Endothelial cell of umbilical vein (primary cell): ENCODE measurements at regions not wholly inside any gene's neighbourhood (a gene's known extent, or its start where the extent isn't known, plus 50 kb on each side); places are given as distances from the start of the nearest gene placed in this dataset.

Experiments used
- BruUV-seq: library from RNA; stranded (reverse); fragments of 400-500 nt; replicated peaks from 2 replicates; lab custom pipeline; 2021; lab: Mats Ljungman, UMichigan
- CTCF ChIA-PET: fragments of 300-600, 350-600 bp; sonication (Branson Sonifier 250); formaldehyde crosslinking; loops from one replicate; lab custom pipeline; 2021; ENCODE audit warnings: antibody characterized with exemption, inconsistent platforms; lab: Charles Lee
- POLR2A ChIA-PET: fragments of 300-600, 350-600 bp; sonication (Branson Sonifier 250); formaldehyde crosslinking; loops from one replicate; lab custom pipeline; 2021; ENCODE audit warnings: antibody characterized with exemption, inconsistent platforms; lab: Charles Lee
- DNase-seq: peaks from one replicate; pipeline ENCODE4 v3.0.0-alpha.2; 2011; ENCODE audit warnings: low read depth, low spot score
- FAIRE-seq: peaks from 2 replicates; lab custom pipeline; 2011; peaks lifted over from hg19 to GRCh38; lab: Jason Lieb, UNC
- H2AFZ ChIP-seq: 2 replicates; pipeline ENCODE4 v1.6.0; 2012; ENCODE audit warnings: low read depth, low read length, control low read depth, inconsistent platforms
- H3K27ac ChIP-seq: 2 replicates; pipeline ENCODE4 v1.5.1; 2011; ENCODE audit warnings: low read depth, mild to moderate bottlenecking, control low read depth, low read length, moderate library complexity; ENCODE audit not compliant: insufficient read depth
- H3K27me3 ChIP-seq, 2 experiments: 2 replicates each; pipeline versions ENCODE4 v1.6.0 to v1.6.1; 2011; ENCODE audit warnings: low read length in 2 of 2, mixed read lengths in 1 of 2; ENCODE audit not compliant: control insufficient read depth in 2 of 2, insufficient read depth in 2 of 2
- H3K36me3 ChIP-seq, 2 experiments: 2 replicates in 1 of 2; 3 replicates in 1 of 2; pipeline ENCODE4 v1.5.1; 2011; ENCODE audit warnings: low read length in 2 of 2, mild to moderate bottlenecking in 1 of 2, moderate library complexity in 1 of 2; ENCODE audit not compliant: control insufficient read depth in 2 of 2, insufficient read depth in 2 of 2; ENCODE audit errors: extremely low read depth in 1 of 2
- H3K4me1 ChIP-seq: 3 replicates; pipeline ENCODE4 v1.5.1; 2011; ENCODE audit warnings: mild to moderate bottlenecking, low read length; ENCODE audit not compliant: control insufficient read depth, insufficient read depth; ENCODE audit errors: extremely low read depth
- H3K4me2 ChIP-seq: 2 replicates; pipeline ENCODE4 v1.6.1; 2011; ENCODE audit warnings: low read length, control low read depth, mixed read lengths; ENCODE audit not compliant: insufficient read depth
- H3K4me3 ChIP-seq, 3 experiments: fragments of 200-600 bp in 1 of 3; sonication (generic), shearing (Covaris generic) in 1 of 3; replicated peaks in 1 of 3; 2 replicates each; pipeline ENCODE4 v1.5.1; 2011 to 2016; ENCODE audit warnings: control low read depth in 3 of 3, low read length in 3 of 3, mild to moderate bottlenecking in 2 of 3, inconsistent platforms in 1 of 3, low read depth in 1 of 3, moderate library complexity in 1 of 3; ENCODE audit not compliant: insufficient read depth in 1 of 3
- H3K79me2 ChIP-seq: 2 replicates; pipeline ENCODE4 v1.6.0; 2012; ENCODE audit warnings: low read length, inconsistent platforms; ENCODE audit not compliant: control insufficient read depth, insufficient read depth
- H3K9ac ChIP-seq: replicated peaks from 2 replicates; pipeline ENCODE3; 2011; ENCODE audit warnings: low read length, control low read depth; ENCODE audit not compliant: insufficient read depth; ENCODE audit errors: extremely low read depth
- H3K9me1 ChIP-seq: replicated peaks from 3 replicates; pipeline ENCODE4 v1.6.0; 2011; ENCODE audit warnings: mild to moderate bottlenecking, low read length; ENCODE audit not compliant: control insufficient read depth, insufficient read depth; ENCODE audit errors: extremely low read depth
- H3K9me3 ChIP-seq: replicated peaks from 2 replicates; pipeline ENCODE4 v1.5.1; 2012; ENCODE audit warnings: low read length, inconsistent platforms; ENCODE audit not compliant: control insufficient read depth, insufficient read depth
- H4K20me1 ChIP-seq: replicated peaks from 2 replicates; pipeline ENCODE3; 2011; ENCODE audit warnings: mild to moderate bottlenecking, low read length; ENCODE audit not compliant: control insufficient read depth, insufficient read depth; ENCODE audit errors: extremely low read depth
- CTCF ChIP-seq, 2 donors: IDR thresholded peaks; 1 replicate in 1 of 2; 2 replicates in 1 of 2; pipeline ENCODE4 v1.5.1; 2011; ENCODE audit warnings: low read length in 2 of 2, mild to moderate bottlenecking in 2 of 2, moderate library complexity in 2 of 2, control low read depth in 1 of 2, inconsistent platforms in 1 of 2, low read depth in 1 of 2; ENCODE audit not compliant: insufficient read depth in 1 of 2; ENCODE audit errors: extremely low read depth in 1 of 2
- EZH2 ChIP-seq: IDR thresholded peaks from 2 replicates; pipeline ENCODE4 v1.6.1; 2012; ENCODE audit warnings: borderline replicate concordance, low read depth, mild to moderate bottlenecking, moderate library complexity, low read length, inconsistent platforms; ENCODE audit not compliant: severe bottlenecking
- FOS ChIP-seq: IDR thresholded peaks from 2 replicates; pipeline ENCODE4 v1.6.1; 2011; ENCODE audit warnings: mild to moderate bottlenecking, low read length, moderate library complexity, borderline replicate concordance; ENCODE audit not compliant: insufficient read depth
- GATA2 ChIP-seq: IDR thresholded peaks from 2 replicates; pipeline ENCODE4 v1.7.0; 2011; ENCODE audit warnings: low read depth, mild to moderate bottlenecking, moderate library complexity, mixed read lengths, low read length; ENCODE audit not compliant: insufficient read length, insufficient read depth
- JUN ChIP-seq: IDR thresholded peaks from 2 replicates; pipeline ENCODE4 v1.6.1; 2011; ENCODE audit warnings: borderline replicate concordance, low read depth; ENCODE audit not compliant: insufficient read length, insufficient read depth
- MAX ChIP-seq: IDR thresholded peaks from 2 replicates; pipeline ENCODE4 v1.6.1; 2011; ENCODE audit not compliant: insufficient read depth, insufficient read length
- MYC ChIP-seq: IDR thresholded peaks from one replicate; pipeline ENCODE4 v1.6.1; 2011; ENCODE audit warnings: mild to moderate bottlenecking, low read depth, low read length
- POLR2A ChIP-seq: IDR thresholded peaks from 2 replicates; pipeline ENCODE4 v1.6.1; 2012; ENCODE audit warnings: low read depth, mild to moderate bottlenecking, control low read depth, low read length
- POLR2AphosphoS5 ChIP-seq: IDR thresholded peaks from 2 replicates; pipeline ENCODE4 v1.6.1; 2012; ENCODE audit warnings: low read depth, mild to moderate bottlenecking, control low read depth, low read length, moderate library complexity; ENCODE audit not compliant: insufficient read depth
- dilution Hi-C: fragments of 300-500 bp; cut with MboI; formaldehyde crosslinking; loops from one replicate; pipeline ENCODE4 v1.15.0; 2019; ENCODE audit warnings: low sequenced_read_pairs; ENCODE audit not compliant: extremely low pct_ligation_motif_present
- intact Hi-C: fragments of 100-400 bp; cut with micrococcal nuclease; formaldehyde crosslinking; loops from one replicate; pipeline ENCODE4 v1.10.0; 2022

- BruUV-seq = no TSS peak
- CTCF ChIA-PET = no interaction called here
- POLR2A ChIA-PET = no interaction called here
- no peak overlapping the region for H3K9ac ChIP-seq
- dilution Hi-C loops = no loop called here
- H3K9me3 ChIP-seq = peaks cover 3% of the 10 kb centered on the region
- H2AFZ ChIP-seq = no peak overlapping the region
- no peak overlapping the region for H3K27ac ChIP-seq
- no peaks in the 10 kb centered on the region for H3K36me3 ChIP-seq
- H4K20me1 ChIP-seq = no peaks in the 10 kb centered on the region
- H3K4me3 ChIP-seq = no peak overlapping the region
- intact Hi-C loops = no loop called here
- DNase-seq (no peak), FAIRE-seq (no peak)
- no peak for TF ChIP-seq JUN
- no peak for TF ChIP-seq EZH2
- TF ChIP-seq GATA2 = no peak
- no peak for TF ChIP-seq MAX
- TF ChIP-seq FOS = no peak
- TF ChIP-seq MYC = no peak
- no peak for TF ChIP-seq CTCF (IDR thresholded peaks at IDR 0.05; ENCODE audit: extremely low read depth in 1 of 2, insufficient read depth in 1 of 2, low read depth in 1 of 2, low read length in 2 of 2)
- no peak for TF ChIP-seq POLR2AphosphoS5
- no peak for TF ChIP-seq POLR2A
- no peaks in the 10 kb centered on the region for H3K79me2 ChIP-seq
- H3K9me1 ChIP-seq = no peaks in the 10 kb centered on the region
- H3K4me2 ChIP-seq = no peak overlapping the region
- no peaks in the 10 kb centered on the region for H3K4me1 ChIP-seq
- no peaks in the 10 kb centered on the region for H3K27me3 ChIP-seq
These were observed 87.3 kb upstream of the BAIAP2L1 start for GRCh38 chr7:98488167-98488566.
